SK-N-SH (cell line): ENCODE measurements at regions not wholly inside any gene's neighbourhood (a gene's known extent, or its start where the extent isn't known, plus 50 kb on each side); places are given as distances from the start of the nearest gene placed in this dataset.
"Not testable (repeated sequence)": the region's sequence is repeated elsewhere in the genome, so short reads cannot be mapped to it uniquely, and the experiment has no call there.

ENCODE experiments used
- CTCF ChIA-PET: fragments of 300-600, 350-600 bp; formaldehyde crosslinking; extraction: SDS; loops from one replicate; lab custom pipeline; 2021; lab: Yijun Ruan, JAX
- POLR2A ChIA-PET: fragments of 350-600 bp; sonication (Branson Sonifier 250); formaldehyde crosslinking; extraction: SDS; loops from one replicate; lab custom pipeline; 2020; ENCODE audit warnings: antibody characterized with exemption, inconsistent platforms; lab: Yijun Ruan, JAX
- DNase-seq: peaks from one replicate; pipeline ENCODE4 v3.0.0; 2012
- H2AFZ ChIP-seq: fragments of 200-600 bp; sonication (generic); 2 replicates; pipeline ENCODE4 v1.8.1; 2016; ENCODE audit warnings: antibody characterized with exemption, mild to moderate bottlenecking, low read depth
- H3F3A ChIP-seq: fragments of 200-600 bp; sonication (generic); replicated peaks from 2 replicates; pipeline ENCODE3; 2016; ENCODE audit warnings: antibody characterized with exemption, mild to moderate bottlenecking; ENCODE audit not compliant: insufficient read depth
- H3K27ac ChIP-seq, 2 experiments: fragments of 200-500 bp in 1 of 2; fragments of 200-600 bp in 1 of 2; sonication (Bioruptor generic) in 1 of 2; sonication (generic), shearing (Covaris generic) in 1 of 2; 2 replicates each; pipeline versions ENCODE4 v1.5.1 to v1.6.1; 2014 to 2016; ENCODE audit warnings: low read depth in 2 of 2, inconsistent platforms in 1 of 2, low read length in 1 of 2, mild to moderate bottlenecking in 1 of 2, mixed read lengths in 1 of 2
- H3K27me3 ChIP-seq: fragments of 200-600 bp; sonication (generic), shearing (Covaris generic); 2 replicates; pipeline ENCODE4 v1.6.1; 2016; ENCODE audit warnings: mixed run types; ENCODE audit not compliant: insufficient read depth
- H3K36me3 ChIP-seq, 2 experiments: fragments of 200-500 bp in 1 of 2; fragments of 200-600 bp in 1 of 2; sonication (Bioruptor generic) in 1 of 2; sonication (generic) in 1 of 2; replicated peaks in 1 of 2; 2 replicates each; pipeline versions ENCODE3 to v1.5.1; 2014 to 2016; ENCODE audit warnings: low read length in 1 of 2, mild to moderate bottlenecking in 1 of 2; ENCODE audit not compliant: insufficient read depth in 2 of 2, control insufficient read depth in 1 of 2
- H3K4me1 ChIP-seq, 2 experiments: fragments of 200-500 bp in 1 of 2; fragments of 200-600 bp in 1 of 2; sonication (Bioruptor generic) in 1 of 2; sonication (generic), shearing (Covaris generic) in 1 of 2; 2 replicates each; pipeline versions ENCODE4 v1.5.1 to v1.6.1; 2014 to 2016; ENCODE audit warnings: low read depth in 1 of 2, low read length in 1 of 2, mixed run types in 1 of 2; ENCODE audit not compliant: insufficient read depth in 2 of 2, control insufficient read depth in 1 of 2
- H3K4me2 ChIP-seq: fragments of 200-600 bp; sonication (generic), shearing (Covaris generic); 2 replicates; pipeline ENCODE4 v1.6.1; 2017; ENCODE audit warnings: mixed run types
- H3K4me3 ChIP-seq, 2 experiments: fragments of 200-500 bp in 1 of 2; fragments of 200-600 bp in 1 of 2; sonication (Bioruptor generic) in 1 of 2; sonication (generic), shearing (Covaris generic) in 1 of 2; 2 replicates each; pipeline versions ENCODE4 v1.5.1 to v1.8.1; 2014 to 2016; ENCODE audit warnings: low read depth in 2 of 2, inconsistent platforms in 1 of 2, low read length in 1 of 2, mild to moderate bottlenecking in 1 of 2, mixed read lengths in 1 of 2, moderate library complexity in 1 of 2
- H3K79me2 ChIP-seq: fragments of 200-600 bp; sonication (generic); 2 replicates; pipeline ENCODE4 v1.8.1; 2017; ENCODE audit warnings: mild to moderate bottlenecking; ENCODE audit not compliant: insufficient read depth
- H3K9ac ChIP-seq: fragments of 200-600 bp; sonication (generic); 2 replicates; pipeline ENCODE4 v1.6.1; 2017; ENCODE audit warnings: mixed run types
- H3K9me2 ChIP-seq: fragments of 200-600 bp; sonication (generic); 2 replicates; pipeline ENCODE4 v1.6.1; 2017; ENCODE audit warnings: mixed run types
- H3K9me3 ChIP-seq: fragments of 200-600 bp; sonication (generic); 2 replicates; pipeline ENCODE4 v1.6.1; 2017; ENCODE audit warnings: mixed run types, mild to moderate bottlenecking, moderate library complexity
- H4K20me1 ChIP-seq: fragments of 200-600 bp; sonication (generic); 2 replicates; pipeline ENCODE4 v1.6.1; 2017; ENCODE audit warnings: mild to moderate bottlenecking, mixed run types; ENCODE audit not compliant: insufficient read depth
- CTCF ChIP-seq: fragments of 200-600 bp; sonication (generic); IDR thresholded peaks from 2 replicates; pipeline ENCODE4 v1.6.1; 2017; ENCODE audit warnings: antibody characterized with exemption, mild to moderate bottlenecking, moderate library complexity
- ELF1 ChIP-seq: IDR thresholded peaks from 2 replicates; pipeline ENCODE4 v1.4.0; 2012
- EZH2phosphoT487 ChIP-seq: fragments of 200-600 bp; sonication (generic); IDR thresholded peaks from 2 replicates; pipeline ENCODE4 v1.6.1; 2017; ENCODE audit warnings: low read depth, mixed run types, mild to moderate bottlenecking, antibody characterized with exemption, moderate library complexity, borderline replicate concordance
- FOSL2 ChIP-seq: IDR thresholded peaks from 2 replicates; pipeline ENCODE4 v1.4.0; 2012; ENCODE audit warnings: low read depth, mild to moderate bottlenecking, moderate library complexity, borderline replicate concordance
- GATA2 ChIP-seq: sonication (generic); formaldehyde crosslinking; IDR thresholded peaks from 2 replicates; pipeline ENCODE4 v1.5.0; 2020; ENCODE audit warnings: mild to moderate bottlenecking, missing genetic modification reagents
- IRF3 ChIP-seq: fragments of 150-350 bp; IDR thresholded peaks from 2 replicates; pipeline ENCODE4 v1.6.1; 2016; ENCODE audit warnings: mild to moderate bottlenecking, low read depth, low read length
- MEF2A ChIP-seq: IDR thresholded peaks from 2 replicates; pipeline ENCODE4 v1.4.0; 2012; ENCODE audit warnings: low read depth, borderline replicate concordance
- MXI1 ChIP-seq: IDR thresholded peaks from 2 replicates; pipeline ENCODE4 v1.6.1; 2012; ENCODE audit warnings: mild to moderate bottlenecking, low read depth, low read length, improper control_type of control experiment
- RCOR1 ChIP-seq: fragments of 150-350 bp; IDR thresholded peaks from 2 replicates; pipeline ENCODE4 v1.6.1; 2017; ENCODE audit warnings: antibody characterized with exemption, low read length
- REST ChIP-seq: IDR thresholded peaks from 2 replicates; pipeline ENCODE4 v1.6.1; 2012; ENCODE audit warnings: mild to moderate bottlenecking, low read depth, low read length, moderate library complexity
- SMC3 ChIP-seq: IDR thresholded peaks from 2 replicates; pipeline ENCODE4 v1.6.1; 2012; ENCODE audit warnings: low read depth, low read length, improper control_type of control experiment
- TAF1 ChIP-seq: IDR thresholded peaks from 2 replicates; pipeline ENCODE4 v1.6.1; 2012; ENCODE audit warnings: low read depth, mild to moderate bottlenecking, low read length, moderate library complexity, borderline replicate concordance
- TCF12 ChIP-seq: IDR thresholded peaks from 2 replicates; pipeline ENCODE4 v1.4.0; 2012
- WGBS: methylation state at CpG from one replicate; pipeline ENCODE4 v1.1.6; 2017; ENCODE audit warnings: low lambda C conversion rate; 5-methylcytosine and 5-hydroxymethylcytosine counted together

GRCh38 chrX:96556886-96557285 is 127.8 kb upstream of the DIAPH2 start (continued):
- TF ChIP-seq IRF3 (no peak), FOSL2 (no peak), TAF1 (no peak), REST (no peak), EZH2phosphoT487 (no peak), RCOR1 (no peak), ELF1 (no peak), GATA2 (CRISPR knock-in tag) (no peak), MEF2A (no peak)

- H3F3A ChIP-seq, H3K27ac ChIP-seq, H3K9ac ChIP-seq, H3K9me3 ChIP-seq, H3K27me3 ChIP-seq, CTCF ChIA-PET, H3K36me3 ChIP-seq, H3K4me3 ChIP-seq, H2AFZ ChIP-seq, H4K20me1 ChIP-seq, H3K9me2 ChIP-seq, H3K79me2 ChIP-seq, POLR2A ChIA-PET, DNase-seq, H3K4me1 ChIP-seq, H3K4me2 ChIP-seq: not testable (repeated sequence)
- WGBS, result 29% methylated on average over 5 of the region's 5 CpGs
Observed at GRCh38 chrX:96561129-96561528, 123.5 kb upstream of the DIAPH2 start.

- Histone ChIP-seq H3K9me2 (no peaks in the 10 kb centered on the region), H2AFZ (no peak overlapping the region), H4K20me1 (no peaks in the 10 kb centered on the region), H3K9me3 (no peaks in the 10 kb centered on the region), H3K4me2 (no peak overlapping the region), H3F3A (no peaks in the 10 kb centered on the region), H3K27ac (no peak overlapping the region), H3K36me3 (no peaks in the 10 kb centered on the region), H3K9ac (no peak overlapping the region), H3K27me3 (no peaks in the 10 kb centered on the region), H3K4me3 (no peak overlapping the region), H3K4me1 (no peaks in the 10 kb centered on the region), H3K79me2 (no peaks in the 10 kb centered on the region)
- POLR2A ChIA-PET, result no interaction called here
- no peak for DNase-seq
- WGBS, result 38% methylated on average over 1 of the region's 1 CpG
- CTCF ChIA-PET, result no interaction called here
- TF ChIP-seq SMC3 (no peak), CTCF (no peak), REST (no peak), TCF12 (no peak), RCOR1 (no peak), MXI1 (no peak), IRF3 (no peak)
Observed at GRCh38 chrX:96563646-96564045, 121.0 kb upstream of the DIAPH2 start.
